HG03558 (cell line): ENCODE measurements at regions not wholly inside any gene's neighbourhood (a gene's known extent, or its start where the extent isn't known, plus 50 kb on each side); places are given as distances from the start of the nearest gene placed in this dataset.
"Not testable (repeated sequence)": the region's sequence is repeated elsewhere in the genome, so short reads cannot be mapped to it uniquely, and the experiment has no call there.

ENCODE experiments used
- ATAC-seq: cut with Tn5 transposase; IDR thresholded peaks from one replicate; pipeline ENCODE4 v1.9.1; 2021; ENCODE audit warnings: moderate number of reproducible peaks; ENCODE audit not compliant: unreplicated experiment; ENCODE audit errors: extremely low read depth

- no peak for ATAC-seq
Observed at GRCh38 chr7:145812218-145812617, 304.4 kb upstream of the CNTNAP2 start.

GRCh38 chr7:145805496-145805895 is 311.1 kb upstream of the CNTNAP2 start:
- ATAC-seq: not testable (repeated sequence)

- no peak for ATAC-seq
Observed at GRCh38 chr7:145797507-145797906, 319.1 kb upstream of the CNTNAP2 start.

- ATAC-seq: no peak
Observed at GRCh38 chr7:145795132-145795531, 321.5 kb upstream of the CNTNAP2 start.

GRCh38 chr7:145784809-145785780 is 331.5 kb upstream of the CNTNAP2 start:
- ATAC-seq: no peak

GRCh38 chr7:145781388-145781787 is 335.2 kb upstream of the CNTNAP2 start:
- not testable (repeated sequence) for ATAC-seq

GRCh38 chr7:145779140-145779539 is 337.5 kb upstream of the CNTNAP2 start:
- ATAC-seq: no peak

GRCh38 chr7:145774777-145775176 is 341.8 kb upstream of the CNTNAP2 start:
- no peak for ATAC-seq

- no peak for ATAC-seq
Observed at GRCh38 chr7:145753004-145753403, 363.6 kb upstream of the CNTNAP2 start.

- no peak for ATAC-seq
Observed at GRCh38 chr7:145737617-145738016, 379.0 kb upstream of the CNTNAP2 start.

GRCh38 chr7:145735061-145735460 is 381.5 kb upstream of the CNTNAP2 start:
- ATAC-seq: no peak

- ATAC-seq: no peak
Observed at GRCh38 chr7:145732521-145732920, 384.1 kb upstream of the CNTNAP2 start.

GRCh38 chr7:145729691-145730090 is 386.9 kb upstream of the CNTNAP2 start:
- no peak for ATAC-seq

- ATAC-seq: no peak
Observed at GRCh38 chr7:145718129-145718528, 398.5 kb upstream of the CNTNAP2 start.

- ATAC-seq: no peak
Observed at GRCh38 chr7:145700488-145700887, 416.1 kb upstream of the CNTNAP2 start.

GRCh38 chr7:145698526-145699262 is 417.9 kb upstream of the CNTNAP2 start:
- ATAC-seq: no peak

GRCh38 chr7:145697412-145698107 is 419.0 kb upstream of the CNTNAP2 start:
- ATAC-seq: not testable (repeated sequence)

GRCh38 chr7:145696071-145696470 is 420.5 kb upstream of the CNTNAP2 start:
- no peak for ATAC-seq

- no peak for ATAC-seq
Observed at GRCh38 chr7:145692237-145692950, 424.2 kb upstream of the CNTNAP2 start.

GRCh38 chr7:145691377-145691914 is 425.2 kb upstream of the CNTNAP2 start:
- no peak for ATAC-seq
